PC-3 (cell line): ENCODE measurements at regions not wholly inside any gene's neighbourhood (a gene's known extent, or its start where the extent isn't known, plus 50 kb on each side); places are given as distances from the start of the nearest gene placed in this dataset.

Experiments
- CTCF ChIP-seq: fragments of 300-600 bp; sonication (generic); conservative IDR thresholded peaks from 2 replicates; pipeline ENCODE4 v1.5.1; 2017; ENCODE audit warnings: antibody characterized with exemption, low read depth, mild to moderate bottlenecking, low read length
- EZH2 ChIP-seq: fragments of 300-600 bp; sonication (generic); IDR thresholded peaks from one replicate; pipeline ENCODE4 v1.6.1; 2017; ENCODE audit warnings: antibody characterized with exemption, mild to moderate bottlenecking, low read length; ENCODE audit not compliant: unreplicated experiment

GRCh38 chr11:112345706-112346105, 85.0 kb upstream of the PLET1 start:
- peak; percentile 37; the same call in 1 of the 2 replicates for TF ChIP-seq CTCF
- TF ChIP-seq EZH2, result no peak
